Fibroblast of skin of back (primary cell): ENCODE measurements at regions not wholly inside any gene's neighbourhood (a gene's known extent, or its start where the extent isn't known, plus 50 kb on each side); places are given as distances from the start of the nearest gene placed in this dataset.
"Not testable (repeated sequence)": the region's sequence is repeated elsewhere in the genome, so short reads cannot be mapped to it uniquely, and the experiment has no call there.

ENCODE experiments used
- DNase-seq: peaks from one replicate; pipeline ENCODE4 v3.0.0-alpha.2; 2013

GRCh38 chr7:36039671-36040070, 113.4 kb upstream of the EEPD1 start:
- no peak for DNase-seq

- DNase-seq = peak; percentile 74
These were observed 112.4 kb upstream of the EEPD1 start for GRCh38 chr7:36040679-36041078.

DNA sequence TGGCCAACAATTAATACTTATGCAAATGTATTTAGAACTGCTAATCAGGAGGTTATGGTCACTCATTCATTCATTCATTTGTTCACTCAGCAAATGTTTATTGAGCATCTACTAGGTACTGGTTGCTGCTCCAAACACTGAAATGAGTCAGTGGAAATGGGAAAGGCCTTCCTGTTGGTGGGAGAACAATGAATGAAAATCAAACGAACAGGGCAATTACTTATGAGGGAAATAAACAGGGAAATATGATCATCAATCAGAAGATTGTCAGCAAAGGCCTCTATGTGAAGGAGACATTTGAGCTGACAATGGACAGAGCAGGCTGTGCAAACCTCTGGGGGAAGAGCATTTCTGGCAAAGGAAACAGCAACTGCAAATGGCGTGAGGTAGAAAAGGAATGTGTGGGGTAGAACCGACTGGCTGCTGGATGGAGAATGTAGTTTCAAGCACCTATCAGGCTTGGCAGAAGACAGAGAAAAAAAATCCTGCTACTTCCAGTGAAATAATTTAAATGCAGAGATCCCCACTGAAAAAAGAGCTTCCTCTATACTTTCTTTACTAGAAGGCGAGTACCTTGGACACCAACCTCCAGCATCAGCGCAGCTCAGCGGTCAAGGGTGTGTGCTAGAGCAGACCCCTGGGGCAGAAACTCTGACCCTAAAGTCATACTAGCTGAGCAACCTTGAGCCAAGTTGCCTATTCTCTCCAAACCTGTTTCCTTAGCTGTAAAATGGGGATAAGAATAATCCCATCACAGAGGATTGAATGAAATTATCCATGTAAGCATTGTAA, 108.8 kb upstream of the EEPD1 start:
- DNase-seq = no peak

DNA sequence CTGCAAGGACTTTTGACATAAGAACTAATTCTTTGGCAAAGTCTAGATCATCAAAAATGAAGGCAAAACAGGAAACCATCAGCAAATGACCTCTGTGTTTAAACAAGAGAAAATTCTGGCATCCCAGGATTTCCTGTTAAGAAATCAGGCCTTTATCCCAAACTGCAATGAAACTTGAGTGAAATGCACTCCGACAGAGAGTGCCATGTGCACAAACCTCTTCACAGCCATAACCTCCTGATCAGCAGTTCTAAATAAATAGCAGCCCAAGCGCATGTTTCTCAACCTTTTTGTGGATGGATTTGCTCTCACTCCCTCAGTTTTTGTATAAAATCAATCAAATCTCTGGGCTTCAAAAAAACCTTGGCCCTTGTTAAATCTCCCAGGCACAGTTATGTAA, 107.7 kb upstream of the EEPD1 start:
- no peak for DNase-seq

DNA sequence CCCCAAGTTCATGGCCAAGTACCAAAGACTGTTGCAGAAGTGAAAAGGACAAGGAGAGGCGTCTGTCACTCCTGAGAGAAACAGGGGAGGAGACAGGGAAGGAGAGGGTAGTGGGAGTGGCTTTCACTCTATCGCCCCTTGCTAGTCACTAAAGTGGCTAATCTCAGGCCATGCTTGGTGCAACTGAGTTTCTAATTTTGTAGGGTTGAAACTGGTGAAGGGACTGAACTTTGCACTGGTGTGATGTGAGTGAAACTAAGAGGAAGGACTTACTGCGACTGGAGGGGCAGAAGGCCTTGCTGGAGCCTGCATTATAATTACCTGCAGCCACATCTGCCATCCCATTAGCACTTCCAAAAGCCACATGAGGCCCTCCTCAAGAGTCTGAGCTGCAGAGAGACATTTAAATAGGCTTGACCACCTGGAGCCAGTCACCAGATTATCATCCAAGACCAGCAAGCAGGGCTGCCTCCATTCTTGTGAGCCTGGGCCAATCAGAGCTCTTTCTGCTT, 107.2 kb upstream of the EEPD1 start:
- DNase-seq = no peak

DNA sequence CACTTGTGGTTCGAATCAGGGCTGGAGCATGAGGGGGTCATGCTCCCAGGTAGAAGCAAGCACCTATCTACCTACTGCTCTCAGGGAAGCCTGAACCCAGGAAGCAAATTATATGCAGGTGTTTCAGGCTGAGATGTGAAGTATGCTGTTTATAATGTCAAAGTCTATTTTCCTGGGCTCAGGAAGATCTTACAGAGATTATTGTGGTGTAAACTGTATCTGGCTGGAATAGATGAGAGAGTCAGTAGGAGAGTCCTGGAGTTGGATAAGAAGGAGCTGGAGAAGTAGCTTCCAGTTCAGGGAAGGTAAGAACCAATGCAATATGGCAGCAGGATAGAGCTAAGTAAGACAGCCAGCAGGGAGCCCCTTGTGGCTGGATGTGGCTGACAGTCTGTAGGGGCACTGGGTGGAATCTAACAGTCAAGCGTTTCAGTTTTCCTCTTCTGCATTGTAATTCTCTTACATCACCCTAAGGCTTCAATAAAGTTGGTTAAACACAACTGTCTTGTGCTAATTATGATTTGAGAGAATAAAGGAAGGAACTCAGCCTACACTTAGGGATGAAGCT, 105.9 kb upstream of the EEPD1 start:
- peak; percentile 33 for DNase-seq

- DNase-seq = peak; percentile 91
These were observed 104.7 kb upstream of the EEPD1 start for GRCh38 chr7:36048141-36048901.

- peak; percentile 33 for DNase-seq
These were observed 104.2 kb upstream of the EEPD1 start for GRCh38 chr7:36048902-36049240.

DNA sequence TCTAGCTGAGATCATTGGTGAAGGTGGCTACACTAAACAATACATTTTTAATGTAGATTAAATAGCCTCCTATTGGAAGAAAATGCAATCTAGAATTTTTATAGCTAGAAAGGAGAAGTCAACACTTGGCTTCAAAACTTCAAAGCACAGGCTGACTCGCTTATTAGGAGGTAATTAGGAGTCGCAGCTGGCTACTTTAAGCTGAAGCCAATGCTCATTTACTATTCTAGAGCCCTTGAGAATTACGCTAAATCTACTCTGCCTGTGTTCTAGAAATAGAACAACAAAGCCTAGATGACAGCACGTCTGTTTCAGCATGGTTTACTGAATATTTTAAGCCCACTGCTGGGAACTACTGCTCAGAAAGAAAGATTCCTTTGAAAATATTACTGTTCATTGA, 101.6 kb upstream of the EEPD1 start:
- no peak for DNase-seq

DNA sequence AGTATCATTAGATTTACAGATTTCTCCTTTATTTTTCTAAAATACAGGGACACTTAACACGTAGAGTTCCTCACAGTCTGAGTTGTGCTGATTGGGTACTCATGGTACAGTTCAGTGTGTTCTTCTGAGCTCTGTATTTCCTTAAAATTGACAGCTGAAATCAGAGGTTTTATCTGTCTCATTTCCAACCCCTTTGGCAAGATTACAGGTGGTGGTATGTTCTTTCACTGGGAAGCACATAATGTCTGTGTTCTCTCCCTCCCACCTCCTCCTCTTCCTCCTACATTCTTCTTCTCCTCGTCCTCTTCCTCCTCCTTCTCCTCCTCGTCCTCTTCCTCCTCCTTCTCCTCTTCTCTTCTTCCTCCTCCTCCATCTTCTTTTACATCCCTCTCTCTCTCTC, 99.5 kb upstream of the EEPD1 start:
- no peak for DNase-seq

DNA sequence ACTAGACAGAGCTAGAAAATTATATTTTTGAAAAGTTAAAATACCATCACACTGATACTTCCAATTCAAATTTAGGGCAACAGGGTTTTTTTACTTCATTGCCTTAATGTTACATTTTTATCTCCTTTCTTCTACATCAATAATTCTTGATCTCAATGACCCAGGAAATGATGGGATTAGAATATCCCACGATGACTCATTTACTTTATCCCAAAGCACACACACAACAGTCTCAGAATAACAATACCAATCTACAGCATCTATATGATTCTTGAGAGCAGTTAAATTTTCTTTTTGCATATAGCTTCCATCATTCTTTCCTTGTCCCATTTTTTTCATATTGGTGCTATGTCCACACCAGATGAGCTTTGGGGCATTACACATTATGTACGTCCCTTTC, 98.4 kb upstream of the EEPD1 start:
- peak; percentile 52 for DNase-seq

- DNase-seq = no peak
These were observed 97.8 kb upstream of the EEPD1 start for GRCh38 chr7:36055207-36055606.

- DNase-seq = no peak
These were observed 95.7 kb upstream of the EEPD1 start for GRCh38 chr7:36057323-36057722.

GRCh38 chr7:36058020-36058592, 94.9 kb upstream of the EEPD1 start:
- no peak for DNase-seq

- DNase-seq = not testable (repeated sequence)
These were observed 92.7 kb upstream of the EEPD1 start for GRCh38 chr7:36060388-36060787.

DNA sequence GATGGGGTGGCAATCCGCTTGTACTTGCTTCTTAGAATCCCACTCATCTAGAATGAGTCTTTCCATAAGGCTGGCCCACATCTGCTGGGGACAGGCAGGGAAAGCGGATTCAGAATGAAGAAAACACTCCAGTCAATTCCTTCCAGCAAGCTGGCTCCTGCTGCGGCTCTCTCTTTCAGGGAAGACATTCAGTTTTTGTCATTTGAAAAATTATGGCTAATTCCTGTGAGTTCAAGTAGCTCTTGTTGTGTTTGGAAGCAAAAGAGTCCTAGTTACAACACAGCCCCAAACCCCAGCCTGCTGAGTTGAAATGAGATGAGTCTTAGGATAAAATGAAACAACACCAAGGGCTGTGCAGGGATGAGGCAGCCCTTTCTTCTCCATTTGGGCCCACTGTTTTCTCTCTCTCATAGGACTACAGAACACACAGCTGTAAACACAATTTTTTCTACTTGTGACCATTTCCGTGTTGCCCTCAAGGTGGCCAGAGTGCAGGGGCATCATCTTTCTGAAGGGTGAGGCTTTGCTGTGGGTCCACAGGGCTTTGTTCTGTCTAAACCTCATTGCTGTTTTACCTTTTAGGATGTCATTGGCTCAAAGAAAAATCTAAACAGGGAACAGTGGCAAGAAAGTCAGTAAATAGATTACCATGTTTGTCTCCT, 90.8 kb upstream of the EEPD1 start:
- DNase-seq = no peak

GRCh38 chr7:36064676-36065075, 88.4 kb upstream of the EEPD1 start:
- DNase-seq = no peak

DNA sequence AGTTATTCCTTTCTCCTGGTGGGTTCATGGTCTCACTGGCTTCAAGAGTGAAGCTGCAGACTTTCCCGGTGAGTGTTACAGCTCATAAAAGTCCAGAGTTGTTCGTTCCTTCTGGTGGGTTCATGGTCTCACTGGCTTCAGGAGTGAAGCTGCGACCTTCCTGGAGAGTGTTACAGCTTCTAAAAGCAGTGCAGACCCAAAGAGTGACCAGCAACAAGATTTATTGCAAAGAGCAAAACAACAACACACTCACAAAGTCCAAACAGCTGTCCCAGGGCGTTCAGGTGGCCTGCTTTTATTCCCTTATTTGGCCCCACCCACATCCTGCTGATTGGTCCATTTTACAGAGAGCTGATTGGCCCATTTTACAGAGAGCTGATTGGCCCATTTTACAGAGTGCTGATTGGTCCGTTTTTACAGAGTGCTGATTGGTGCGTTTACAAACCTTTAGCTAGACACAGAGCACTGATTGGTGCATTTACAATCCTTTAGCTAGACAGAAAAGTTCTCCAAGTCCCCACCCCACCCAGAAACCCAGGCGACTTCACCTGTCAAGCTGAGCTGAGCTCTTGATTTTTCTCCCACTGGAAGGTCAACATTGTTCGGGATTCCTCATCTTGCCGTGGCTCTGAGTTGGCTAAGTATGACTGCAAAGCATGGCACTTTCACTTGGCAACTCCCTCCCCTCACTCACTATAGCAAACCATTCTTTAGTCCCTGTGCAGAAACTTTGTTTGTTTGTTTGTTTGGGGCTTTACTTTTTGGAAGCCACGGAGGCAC, 87.3 kb upstream of the EEPD1 start:
- not testable (repeated sequence) for DNase-seq

- DNase-seq = no peak
These were observed 86.8 kb upstream of the EEPD1 start for GRCh38 chr7:36066343-36066664.

GRCh38 chr7:36070230-36070629, 82.8 kb upstream of the EEPD1 start:
- no peak for DNase-seq

DNA sequence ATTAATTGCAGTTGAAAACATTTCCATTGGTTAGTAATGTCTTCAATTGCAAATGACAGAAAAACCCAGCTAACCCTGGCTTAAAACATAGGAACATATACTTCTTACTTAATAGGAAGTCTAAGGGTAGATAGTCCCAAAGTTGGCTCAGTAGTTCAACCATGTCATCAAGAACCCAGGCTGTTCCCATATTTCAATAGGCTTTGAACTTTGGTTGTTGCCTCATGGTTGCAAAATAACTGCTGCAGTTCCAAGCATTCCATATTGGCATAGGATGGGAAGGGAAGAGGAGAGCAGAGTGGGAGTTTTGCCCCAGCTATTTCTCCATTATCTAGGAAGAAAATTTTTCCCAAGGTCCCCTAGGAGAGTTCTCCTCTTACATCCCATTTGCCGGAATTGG, 81.4 kb upstream of the EEPD1 start:
- no peak for DNase-seq

DNA sequence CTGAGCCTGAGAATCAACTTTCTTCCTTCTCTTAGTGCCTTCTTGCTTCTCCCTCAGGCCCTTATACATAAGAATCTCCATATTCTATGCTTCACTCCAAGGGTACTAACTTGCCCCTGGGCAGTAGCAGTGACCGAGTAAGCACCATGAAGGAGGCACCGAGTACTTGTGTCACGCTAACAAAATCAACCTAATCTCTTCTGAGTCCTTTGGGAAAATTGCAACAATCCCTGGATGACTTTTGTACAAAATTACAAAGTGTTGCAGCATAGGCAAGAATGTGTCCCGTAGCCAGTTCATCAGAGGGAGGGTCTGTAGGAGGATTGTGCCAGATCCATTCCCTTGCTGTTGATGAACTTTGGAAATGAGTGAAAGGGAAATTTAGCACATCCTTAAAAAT, 80.4 kb upstream of the EEPD1 start:
- no peak for DNase-seq
